Coronary artery (tissue), 2 donors: ENCODE measurements at regions not wholly inside any gene's neighbourhood (a gene's known extent, or its start where the extent isn't known, plus 50 kb on each side); places are given as distances from the start of the nearest gene placed in this dataset.

Source experiments
- DNase-seq: peaks from one replicate; pipeline ENCODE4 v3.0.0-alpha.2; 2017; ENCODE audit warnings: low spot score
- H3K27ac ChIP-seq, 2 donors: fragments of 200-600 bp; sonication (generic); one replicate each; pipeline ENCODE4 v1.5.1; 2016 to 2019
- H3K4me3 ChIP-seq: fragments of 200-600 bp; sonication (generic); 2 replicates; pipeline ENCODE4 v1.5.1; 2016; ENCODE audit warnings: mild to moderate bottlenecking, moderate library complexity
- CTCF ChIP-seq: fragments of 200-600 bp; sonication (generic); IDR thresholded peaks from one replicate; pipeline ENCODE4 v1.5.1; 2019; ENCODE audit warnings: antibody characterized with exemption

- no peak for TF ChIP-seq CTCF
- H3K27ac ChIP-seq = no peak overlapping the region
- no peak overlapping the region for H3K4me3 ChIP-seq
- no peak for DNase-seq
These were observed 267.6 kb upstream of the TBC1D5 start for GRCh38 chr3:18010001-18010400.

GRCh38 chr3:18008706-18009368 is 266.4 kb upstream of the TBC1D5 start:
- TF ChIP-seq CTCF = no peak
- Histone ChIP-seq H3K27ac (no peak overlapping the region), H3K4me3 (no peak overlapping the region)
- DNase-seq = no peak

DNA sequence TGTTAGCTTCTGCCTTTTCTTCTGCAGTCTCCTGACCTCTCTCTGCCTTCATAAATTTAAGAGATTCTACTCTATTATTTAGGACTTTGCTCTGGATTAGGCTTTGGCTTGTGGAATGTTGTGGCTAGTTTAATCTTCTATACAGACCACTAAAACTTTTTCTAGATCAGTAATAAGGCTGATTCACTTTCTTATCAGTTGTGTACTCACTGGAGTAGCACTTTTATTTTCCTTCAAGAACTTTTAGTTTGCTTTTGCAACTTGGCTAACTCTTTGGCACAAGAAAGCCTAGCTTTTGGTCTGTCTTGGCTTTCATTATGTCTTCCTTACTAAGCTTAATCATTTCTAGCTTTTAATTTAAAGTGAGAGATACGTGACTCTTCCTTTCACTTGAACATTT is 265.5 kb upstream of the TBC1D5 start:
- no peak overlapping the region for H3K27ac ChIP-seq
- no peak for TF ChIP-seq CTCF
- DNase-seq = no peak
- H3K4me3 ChIP-seq = no peak overlapping the region

DNA sequence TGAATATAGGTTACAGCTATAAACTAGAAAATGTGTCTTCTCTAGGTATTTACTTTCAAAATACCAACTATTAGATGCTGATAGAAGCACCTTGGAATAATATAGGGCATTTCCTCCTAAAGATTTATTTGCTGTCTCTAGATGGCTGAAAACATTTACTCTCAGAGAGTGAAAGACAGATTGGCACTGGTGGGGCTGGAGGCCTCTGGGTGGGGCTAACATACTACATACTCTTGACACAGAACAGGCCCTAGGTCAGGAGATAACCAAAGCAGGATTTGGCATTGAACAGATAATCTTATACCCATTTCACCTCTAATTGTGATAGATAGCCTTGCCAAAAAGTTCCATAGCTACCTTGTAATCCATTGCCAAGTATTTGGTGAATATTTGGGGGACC is 253.3 kb upstream of the TBC1D5 start:
- no peak for TF ChIP-seq CTCF
- no peak overlapping the region for H3K4me3 ChIP-seq
- DNase-seq = no peak

DNA sequence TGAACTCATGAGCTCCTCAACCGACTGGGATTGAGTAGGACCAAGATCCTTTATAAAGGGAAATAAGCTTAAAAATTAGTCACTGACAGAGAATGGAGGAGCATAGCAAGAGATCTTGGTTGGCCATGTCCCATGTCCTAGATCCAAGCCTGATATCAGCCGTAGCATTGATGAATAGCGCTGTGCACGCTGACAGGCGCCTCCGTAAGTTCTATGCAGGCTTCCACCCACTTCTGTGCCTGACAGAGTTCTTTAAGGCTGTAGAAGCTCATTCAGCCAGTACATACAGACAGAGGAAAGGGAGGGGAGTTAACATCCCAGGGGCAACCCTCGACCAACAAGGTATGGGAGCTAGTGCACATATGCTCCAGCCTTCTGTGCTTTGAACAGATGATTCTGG is 251.7 kb upstream of the TBC1D5 start:
- DNase-seq = no peak
- H3K27ac ChIP-seq = no peak overlapping the region
- no peak overlapping the region for H3K4me3 ChIP-seq
- TF ChIP-seq CTCF = no peak

More for the DNA sequence above, 253.3 kb upstream of the TBC1D5 start:
- H3K27ac ChIP-seq = no peak overlapping the region

GRCh38 chr3:17990390-17990789 is 248.0 kb upstream of the TBC1D5 start:
- no peak for DNase-seq
- no peak for TF ChIP-seq CTCF
- no peak overlapping the region for H3K27ac ChIP-seq
- H3K4me3 ChIP-seq = no peak overlapping the region

- TF ChIP-seq CTCF = no peak
- Histone ChIP-seq H3K4me3 (no peak overlapping the region), H3K27ac (no peak overlapping the region)
- no peak for DNase-seq
These were observed 244.0 kb upstream of the TBC1D5 start for GRCh38 chr3:17986348-17986816.
